ENCODE measurements at regions not wholly inside any gene's neighbourhood (a gene's known extent, or its start where the extent isn't known, plus 50 kb on each side); places are given as distances from the start of the nearest gene placed in this dataset.

GRCh38 chr2:119085613-119086012, 72.9 kb downstream of the C1QL2 start:
- intact Hi-C loops (cut with DNase I) = no loop called here
- Histone ChIP-seq H3K27me3 (no peaks in the 10 kb centered on the region), H3K4me3 (no peak overlapping the region), H3K9me3 (peaks cover 0 to 6% (median 0%) of the 10 kb centered on the region in 12 donors), H3K36me3 (no peaks in the 10 kb centered on the region), H3K4me1 (peaks cover 0 to 7% (median 0%) of the 10 kb centered on the region in 12 donors), H3K27ac (no peak overlapping the region)
- DNase-seq (no peak), ATAC-seq (no peak)
- TF ChIP-seq POLR2A (IDR thresholded peaks at IDR 0.05) = no peak
- no peak for TF ChIP-seq CTCF (IDR thresholded peaks at IDR 0.05)
- WGBS, 4 donors = 20 to 24% (median 21%) methylated on average over 6 of the region's 6 CpGs

GRCh38 chr2:119083416-119083815, 75.1 kb downstream of the C1QL2 start:
- intact Hi-C loops (cut with DNase I) = no loop called here
- ATAC-seq (no peak), DNase-seq (no peak)
- Histone ChIP-seq H3K9me3 (peaks cover 0 to 6% (median 0%) of the 10 kb centered on the region in 12 donors), H3K36me3 (no peaks in the 10 kb centered on the region), H3K27me3 (no peaks in the 10 kb centered on the region), H3K27ac (no peak overlapping the region), H3K4me3 (no peak overlapping the region), H3K4me1 (peaks cover 0 to 7% (median 0%) of the 10 kb centered on the region in 12 donors)
- no peak for TF ChIP-seq POLR2A (IDR thresholded peaks at IDR 0.05)
- no peak for TF ChIP-seq CTCF (IDR thresholded peaks at IDR 0.05)
- WGBS, 4 donors = 79 to 82% (median 80%) methylated on average over 7 of the region's 7 CpGs

GRCh38 chr2:119082821-119083400, 75.6 kb downstream of the C1QL2 start:
- DNase-seq (no peak), ATAC-seq (no peak)
- peaks cover 0 to 6% (median 0%) of the 10 kb centered on the region in 12 donors for H3K9me3 ChIP-seq
- no peak overlapping the region for H3K27ac ChIP-seq
- WGBS, 4 donors = 72 to 79% (median 75%) methylated on average over 10 of the region's 10 CpGs
- no peak overlapping the region for H3K4me3 ChIP-seq
- H3K27me3 ChIP-seq = no peaks in the 10 kb centered on the region
- intact Hi-C loops (cut with DNase I) = no loop called here
- H3K36me3 ChIP-seq = no peaks in the 10 kb centered on the region
- TF ChIP-seq CTCF (IDR thresholded peaks at IDR 0.05) (no peak), POLR2A (IDR thresholded peaks at IDR 0.05) (no peak)
- peaks cover 0 to 7% (median 0%) of the 10 kb centered on the region in 12 donors for H3K4me1 ChIP-seq

- no peak for ATAC-seq
- WGBS, 4 donors = 71 to 80% (median 77%) methylated on average over 3 of the region's 3 CpGs
- intact Hi-C loops (cut with DNase I) = no loop called here
Measured at GRCh38 chr2:119078796-119079195, 79.8 kb downstream of the C1QL2 start.

More at GRCh38 chr2:119078796-119079195, 79.8 kb downstream of the C1QL2 start:
- TF ChIP-seq CTCF (IDR thresholded peaks at IDR 0.05) (no peak), POLR2A (IDR thresholded peaks at IDR 0.05) (no peak)
- Histone ChIP-seq H3K9me3 (peaks cover 0 to 6% (median 0%) of the 10 kb centered on the region in 12 donors), H3K4me1 (no peaks in the 10 kb centered on the region), H3K4me3 (no peak overlapping the region), H3K27ac (no peak overlapping the region), H3K36me3 (no peaks in the 10 kb centered on the region), H3K27me3 (no peaks in the 10 kb centered on the region)
- no peak for DNase-seq
